ENCODE measurements at regions not wholly inside any gene's neighbourhood (a gene's known extent, or its start where the extent isn't known, plus 50 kb on each side); places are given as distances from the start of the nearest gene placed in this dataset.

DNA sequence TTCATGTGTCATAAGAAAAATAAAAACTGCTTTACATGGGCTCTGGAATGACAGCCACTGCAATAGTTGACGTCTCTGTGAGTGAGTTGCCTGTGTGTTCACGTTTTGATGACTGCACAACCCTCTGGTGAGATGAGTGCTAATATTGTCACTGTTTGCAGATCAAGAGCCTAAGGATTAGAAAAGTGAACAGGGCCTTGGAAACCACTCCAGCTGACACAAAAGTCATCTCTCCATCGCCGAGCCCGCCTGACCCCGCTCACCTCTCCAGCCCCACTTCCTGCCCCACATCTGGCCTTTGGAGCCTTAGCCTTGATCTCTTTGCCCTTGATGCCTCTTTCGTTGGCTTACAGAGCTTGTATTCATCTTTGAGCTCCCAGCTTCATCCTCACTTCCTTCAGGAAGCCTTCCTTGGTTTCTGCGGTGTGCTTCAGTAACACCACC lies 351.7 kb downstream of the TCERG1L start:
- DNase-seq (ENCODE audit: low read depth, low spot score), result no peak
- TF ChIP-seq, protein P1, sequence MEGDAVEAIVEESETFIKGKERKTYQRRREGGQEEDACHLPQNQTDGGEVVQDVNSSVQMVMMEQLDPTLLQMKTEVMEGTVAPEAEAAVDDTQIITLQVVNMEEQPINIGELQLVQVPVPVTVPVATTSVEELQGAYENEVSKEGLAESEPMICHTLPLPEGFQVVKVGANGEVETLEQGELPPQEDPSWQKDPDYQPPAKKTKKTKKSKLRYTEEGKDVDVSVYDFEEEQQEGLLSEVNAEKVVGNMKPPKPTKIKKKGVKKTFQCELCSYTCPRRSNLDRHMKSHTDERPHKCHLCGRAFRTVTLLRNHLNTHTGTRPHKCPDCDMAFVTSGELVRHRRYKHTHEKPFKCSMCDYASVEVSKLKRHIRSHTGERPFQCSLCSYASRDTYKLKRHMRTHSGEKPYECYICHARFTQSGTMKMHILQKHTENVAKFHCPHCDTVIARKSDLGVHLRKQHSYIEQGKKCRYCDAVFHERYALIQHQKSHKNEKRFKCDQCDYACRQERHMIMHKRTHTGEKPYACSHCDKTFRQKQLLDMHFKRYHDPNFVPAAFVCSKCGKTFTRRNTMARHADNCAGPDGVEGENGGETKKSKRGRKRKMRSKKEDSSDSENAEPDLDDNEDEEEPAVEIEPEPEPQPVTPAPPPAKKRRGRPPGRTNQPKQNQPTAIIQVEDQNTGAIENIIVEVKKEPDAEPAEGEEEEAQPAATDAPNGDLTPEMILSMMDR (IDR thresholded peaks at IDR 0.05; ENCODE audit: insufficient read depth, low read length, missing control alignments), result no peak
- POLR2A ChIA-PET, result no interaction called here
- no peak overlapping the region for H3K4me3 ChIP-seq (ENCODE audit: low read depth, low read length)
- CTCF ChIA-PET, result no interaction called here

DNA sequence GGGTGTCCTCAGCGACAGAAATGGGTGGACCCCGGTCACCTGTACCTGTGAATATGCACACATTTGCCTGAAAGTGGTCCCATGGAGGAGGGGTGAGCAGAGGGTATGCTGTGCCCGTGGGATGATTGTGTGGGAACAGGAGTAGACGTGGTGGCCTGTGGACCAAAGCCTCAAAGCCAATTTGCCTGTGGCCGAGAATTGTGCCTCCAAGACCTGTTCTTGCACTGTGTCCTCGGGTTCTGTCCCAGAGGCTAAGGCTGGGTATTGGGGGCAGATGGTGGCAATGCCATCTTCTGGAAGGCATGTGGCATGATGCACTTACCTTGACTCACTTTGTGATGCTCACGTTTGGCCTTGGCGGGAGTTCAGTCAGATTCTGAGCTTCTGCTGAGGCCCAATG lies 351.0 kb downstream of the TCERG1L start:
- POLR2A ChIA-PET, result no interaction called here
- CTCF ChIA-PET, result no interaction called here
- DNase-seq (ENCODE audit: low read depth, low spot score), result no peak
- TF ChIP-seq, protein P1 (IDR thresholded peaks at IDR 0.05; ENCODE audit: insufficient read depth, low read length, missing control alignments), result no peak
- H3K4me3 ChIP-seq (ENCODE audit: low read depth, low read length), result no peak overlapping the region

DNA sequence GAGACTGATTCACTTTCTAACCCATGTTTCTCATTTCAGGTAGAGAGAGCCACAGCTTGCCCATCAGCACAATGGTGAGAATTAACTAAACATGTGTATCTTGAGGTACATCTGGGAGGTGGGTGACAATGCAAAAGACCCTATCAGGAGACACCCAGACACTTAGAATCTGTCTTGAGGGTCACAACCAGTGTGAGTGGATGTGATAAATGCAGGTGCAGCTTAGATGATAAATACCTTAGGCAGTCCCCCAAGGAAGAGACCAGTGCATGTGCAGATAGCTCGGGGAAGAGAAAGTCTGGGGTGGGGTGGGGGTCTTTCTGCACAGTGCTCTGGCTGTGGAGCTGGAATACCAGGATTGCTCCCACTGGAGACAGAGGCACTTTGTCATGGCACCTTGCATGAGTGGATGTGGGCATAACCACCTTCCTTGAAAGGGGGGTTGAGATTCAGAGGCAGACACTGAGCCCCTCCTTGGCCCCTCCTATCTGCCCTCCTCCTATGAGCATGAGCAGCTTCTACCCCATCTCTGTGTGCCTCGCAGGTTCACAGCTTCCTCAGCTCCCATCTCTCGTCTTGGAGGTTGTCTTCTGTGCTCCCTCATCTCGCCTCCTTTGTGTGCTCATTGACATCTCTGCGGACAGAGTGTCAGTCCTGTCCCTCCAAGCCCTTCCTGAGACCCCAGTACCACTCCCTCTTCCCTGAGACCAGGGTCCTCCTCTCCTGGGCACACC lies 349.8 kb downstream of the TCERG1L start:
- no peak overlapping the region for H3K4me3 ChIP-seq (ENCODE audit: low read depth, low read length)
- TF ChIP-seq, protein P1 (IDR thresholded peaks at IDR 0.05; ENCODE audit: insufficient read depth, low read length, missing control alignments), result no peak
- ChIA-PET CTCF (no interaction called here), POLR2A (no interaction called here)
- DNase-seq (ENCODE audit: low read depth, low spot score), result no peak

DNA sequence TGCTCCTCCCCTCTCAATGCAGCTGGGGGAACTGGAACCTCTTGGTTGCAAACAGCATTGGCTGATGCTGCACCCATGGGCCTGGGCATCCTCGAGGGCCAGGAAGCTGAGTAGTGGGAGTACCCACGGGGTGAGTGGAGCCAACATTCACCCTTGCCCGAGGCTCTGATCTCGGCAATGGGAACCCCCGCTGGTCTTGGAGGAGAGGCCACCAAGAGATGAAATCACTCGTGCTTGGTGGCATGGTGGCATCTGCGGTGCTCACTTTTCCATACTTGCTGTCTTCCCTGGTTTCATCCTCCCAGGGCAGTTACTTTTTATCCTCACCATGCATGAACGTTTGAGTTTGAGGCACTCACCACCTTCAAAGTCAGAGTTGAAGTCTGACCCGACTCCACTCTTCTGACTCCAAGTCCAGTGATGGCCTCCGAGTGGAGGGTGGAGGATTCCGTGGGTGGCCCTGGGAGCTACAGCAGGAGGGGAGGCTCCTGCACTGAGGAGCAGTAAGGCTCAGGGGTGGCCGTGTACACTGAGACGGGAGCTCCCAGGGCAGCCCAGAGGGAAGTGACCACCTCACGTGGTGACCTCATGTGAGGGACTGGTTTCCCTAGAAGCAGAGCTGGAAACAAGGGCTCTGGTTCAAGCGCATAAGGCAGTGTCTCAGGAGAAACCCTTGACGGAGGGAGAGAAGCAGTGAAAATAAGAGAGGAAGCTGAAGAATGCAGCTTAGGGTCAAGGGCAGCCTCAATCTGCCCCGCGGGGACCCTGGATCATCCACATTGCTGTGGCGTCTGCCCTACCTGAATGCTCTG lies 349.1 kb downstream of the TCERG1L start:
- DNase-seq (ENCODE audit: low read depth, low spot score), result no peak
- POLR2A ChIA-PET, result no interaction called here
- TF ChIP-seq, protein P1 (IDR thresholded peaks at IDR 0.05; ENCODE audit: insufficient read depth, low read length, missing control alignments), result no peak
- H3K4me3 ChIP-seq (ENCODE audit: low read depth, low read length), result no peak overlapping the region
- CTCF ChIA-PET, result no interaction called here

DNA sequence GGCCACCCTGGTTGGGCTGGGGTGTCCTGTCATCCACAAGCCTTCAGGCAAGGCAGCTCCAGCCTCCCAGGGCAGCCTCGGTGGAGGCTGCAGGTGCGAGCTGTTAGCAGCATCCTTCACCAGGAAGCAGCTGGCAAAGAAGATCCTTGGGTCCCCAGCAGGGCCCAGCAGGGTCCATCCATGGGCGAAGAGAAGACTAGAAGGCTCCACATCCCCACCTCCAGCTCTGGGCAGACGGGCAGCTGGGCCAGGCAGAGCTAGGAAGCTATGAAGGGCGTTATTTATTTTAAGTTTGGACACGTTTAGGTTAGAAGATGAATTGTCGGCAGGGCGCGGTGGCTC lies 348.5 kb downstream of the TCERG1L start:
- no peak overlapping the region for H3K4me3 ChIP-seq (ENCODE audit: low read depth, low read length)
- DNase-seq (ENCODE audit: low read depth, low spot score), result no peak
- ChIA-PET POLR2A (no interaction called here), CTCF (no interaction called here)
- TF ChIP-seq, protein P1 (IDR thresholded peaks at IDR 0.05; ENCODE audit: insufficient read depth, low read length, missing control alignments), result no peak

DNA sequence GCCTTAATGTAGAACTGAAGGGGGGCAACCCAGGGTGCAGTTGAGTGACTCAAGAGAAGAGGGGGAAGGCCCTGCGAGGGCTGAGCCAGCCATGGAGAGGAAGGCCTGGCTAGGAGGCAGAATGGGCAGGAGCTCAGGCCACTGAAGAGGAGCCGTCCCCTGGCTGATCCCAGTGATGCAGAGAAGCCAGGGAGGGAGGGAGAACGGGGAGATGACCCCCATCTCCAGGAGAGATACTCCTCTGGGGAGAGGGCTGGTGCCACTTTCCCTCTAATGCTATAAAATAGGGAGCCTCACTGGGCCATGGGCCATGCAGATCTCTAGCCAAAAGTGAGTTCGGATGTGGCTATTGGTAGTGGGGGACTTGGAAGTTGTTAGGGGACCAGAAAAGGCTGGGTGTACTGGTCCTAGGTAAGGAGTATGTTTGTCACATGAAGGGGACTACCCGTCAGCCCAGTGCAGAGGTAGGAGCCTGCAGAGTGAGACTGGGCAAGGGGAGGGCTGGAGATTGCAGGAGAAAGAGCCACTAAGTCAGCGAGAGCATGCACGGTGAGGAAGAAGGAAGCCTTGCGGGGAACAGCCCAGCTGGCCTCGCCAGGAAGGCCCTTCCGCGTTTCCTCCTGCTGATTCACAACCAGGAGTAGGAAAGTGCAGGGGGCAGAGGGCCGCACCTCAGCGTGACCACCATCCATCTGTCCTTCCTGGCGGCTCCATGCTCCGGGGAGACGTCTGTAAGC lies 347.6 kb downstream of the TCERG1L start:
- no peak for DNase-seq (ENCODE audit: low read depth, low spot score)
- no peak overlapping the region for H3K4me3 ChIP-seq (ENCODE audit: low read depth, low read length)
- ChIA-PET POLR2A (no interaction called here), CTCF (no interaction called here)
- TF ChIP-seq, protein P1 (IDR thresholded peaks at IDR 0.05; ENCODE audit: insufficient read depth, low read length, missing control alignments), result no peak
